ENCODE measurements at regions not wholly inside any gene's neighbourhood (a gene's known extent, or its start where the extent isn't known, plus 50 kb on each side); places are given as distances from the start of the nearest gene placed in this dataset.

GRCh38 chr1:219467524-219467923, 145.4 kb downstream of the ZC3H11B start:
- TF ChIP-seq CTCF (conservative IDR thresholded peaks at IDR 0.05; ENCODE audit: low read length), result no peak
- TF ChIP-seq EZH2phosphoT487 (IDR thresholded peaks at IDR 0.05; ENCODE audit: borderline replicate concordance, low read depth, low read length), result no peak
